GM13976 (cell line): ENCODE measurements at regions not wholly inside any gene's neighbourhood (a gene's known extent, or its start where the extent isn't known, plus 50 kb on each side); places are given as distances from the start of the nearest gene placed in this dataset.

Source experiments
- DNase-seq: peaks from one replicate; pipeline ENCODE4 v3.0.0; 2012; ENCODE audit warnings: low spot score
- in situ Hi-C: fragments of 300-500 bp; cut with MboI; formaldehyde crosslinking; loops from one replicate; pipeline ENCODE4 v1.12.0; 2022; ENCODE audit warnings: low sequenced_read_pairs, mixed read lengths, inconsistent platforms; ENCODE audit not compliant: unreplicated experiment
- TF ChIP-seq, protein P1 (sequence below): IDR thresholded peaks from 2 replicates; pipeline ENCODE4 v1.5.1; 2012; ENCODE audit warnings: borderline replicate concordance, mild to moderate bottlenecking; ENCODE audit not compliant: insufficient read depth; ENCODE audit errors: extremely low read depth, missing control alignments, control extremely low read depth

DNA sequence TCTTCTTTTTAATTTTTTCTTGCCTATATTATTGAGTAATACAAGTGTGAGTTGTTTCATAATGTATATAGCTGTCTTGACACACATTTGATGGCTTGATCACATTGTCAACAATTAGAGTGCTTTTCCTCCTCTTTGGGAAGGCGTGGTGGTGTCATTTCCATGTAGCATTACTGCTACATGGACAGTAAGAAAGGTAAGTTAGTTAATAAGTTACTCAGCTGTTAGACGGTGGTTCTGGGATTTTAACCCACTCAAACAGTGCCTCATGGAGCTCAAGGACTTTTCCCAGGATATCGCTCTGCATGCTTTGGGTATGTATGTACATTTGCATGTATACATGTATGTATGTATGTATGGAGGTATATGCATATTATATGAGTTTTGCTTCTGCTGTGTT lies 94.6 kb downstream of the HAPSTR1 start:
- in situ Hi-C loops: no loop called here
- TF ChIP-seq, protein P1, sequence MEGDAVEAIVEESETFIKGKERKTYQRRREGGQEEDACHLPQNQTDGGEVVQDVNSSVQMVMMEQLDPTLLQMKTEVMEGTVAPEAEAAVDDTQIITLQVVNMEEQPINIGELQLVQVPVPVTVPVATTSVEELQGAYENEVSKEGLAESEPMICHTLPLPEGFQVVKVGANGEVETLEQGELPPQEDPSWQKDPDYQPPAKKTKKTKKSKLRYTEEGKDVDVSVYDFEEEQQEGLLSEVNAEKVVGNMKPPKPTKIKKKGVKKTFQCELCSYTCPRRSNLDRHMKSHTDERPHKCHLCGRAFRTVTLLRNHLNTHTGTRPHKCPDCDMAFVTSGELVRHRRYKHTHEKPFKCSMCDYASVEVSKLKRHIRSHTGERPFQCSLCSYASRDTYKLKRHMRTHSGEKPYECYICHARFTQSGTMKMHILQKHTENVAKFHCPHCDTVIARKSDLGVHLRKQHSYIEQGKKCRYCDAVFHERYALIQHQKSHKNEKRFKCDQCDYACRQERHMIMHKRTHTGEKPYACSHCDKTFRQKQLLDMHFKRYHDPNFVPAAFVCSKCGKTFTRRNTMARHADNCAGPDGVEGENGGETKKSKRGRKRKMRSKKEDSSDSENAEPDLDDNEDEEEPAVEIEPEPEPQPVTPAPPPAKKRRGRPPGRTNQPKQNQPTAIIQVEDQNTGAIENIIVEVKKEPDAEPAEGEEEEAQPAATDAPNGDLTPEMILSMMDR: no peak
- no peak for DNase-seq

DNA sequence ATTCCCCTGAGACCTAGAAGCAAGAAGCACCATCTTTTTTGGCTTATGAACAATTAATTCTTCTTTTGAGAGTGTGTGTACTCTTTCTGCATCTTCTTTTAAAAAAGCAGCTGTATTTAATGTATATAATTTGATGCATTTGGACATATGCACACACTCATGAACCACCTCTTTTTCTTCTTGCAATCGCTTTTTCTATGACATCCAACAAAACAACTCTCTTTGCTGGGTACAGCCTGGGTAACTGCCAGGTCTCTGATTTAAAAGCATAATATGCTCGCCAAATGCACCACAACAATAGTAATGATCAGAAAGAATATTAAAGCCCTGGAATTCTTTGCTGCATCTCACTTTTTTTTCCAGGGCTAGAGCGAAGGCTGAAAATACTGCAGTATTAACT lies 97.3 kb downstream of the HAPSTR1 start:
- TF ChIP-seq, protein P1: no peak
- in situ Hi-C loops: no loop called here
- DNase-seq: no peak

DNA sequence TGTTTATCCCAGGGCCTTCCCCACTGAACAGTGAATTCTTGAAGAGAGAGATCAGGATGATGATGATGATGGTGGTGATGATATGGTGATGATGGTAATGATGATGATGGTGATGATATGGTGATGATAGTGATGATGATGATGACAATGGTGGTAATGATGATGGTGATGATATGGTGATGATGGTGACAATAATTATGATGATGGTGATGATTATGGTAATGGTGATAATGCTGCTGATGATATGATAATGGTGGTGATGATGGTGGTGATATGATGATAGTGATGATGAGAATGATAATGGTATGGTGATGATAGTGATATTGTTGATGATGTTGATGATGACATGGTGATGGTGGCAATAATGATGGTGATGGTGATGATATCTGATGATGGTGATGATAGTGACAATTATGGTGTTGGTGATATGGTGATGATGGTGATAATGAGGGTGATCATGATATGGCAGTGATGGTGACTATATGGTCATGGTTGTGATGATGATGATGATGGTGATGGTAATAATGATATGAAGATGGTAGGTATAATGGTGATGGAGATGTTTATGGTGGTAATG lies 99.9 kb downstream of the HAPSTR1 start:
- TF ChIP-seq, protein P1: no peak
- in situ Hi-C loops: no loop called here
- no peak for DNase-seq

DNA sequence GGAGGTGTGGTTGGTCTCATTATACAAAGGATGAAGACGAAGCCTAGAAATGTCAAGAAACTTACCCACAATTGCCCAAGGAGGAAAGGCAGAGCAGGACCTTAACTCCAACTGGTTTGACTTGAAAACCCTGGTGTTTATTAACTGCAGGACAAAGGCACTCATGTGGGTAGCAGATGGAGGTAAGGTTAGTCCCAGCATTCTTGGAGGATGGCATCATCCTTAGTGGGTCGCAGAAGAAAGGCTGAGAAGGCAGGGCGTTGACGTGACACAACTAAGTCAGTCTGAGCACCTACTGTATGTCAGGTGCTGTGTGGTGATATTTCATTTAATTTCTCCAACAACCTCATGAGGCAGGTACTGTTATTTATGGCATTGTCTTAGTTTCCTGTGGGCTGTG lies 101.3 kb downstream of the HAPSTR1 start:
- in situ Hi-C loops: no loop called here
- TF ChIP-seq, protein P1: no peak
- DNase-seq: no peak

DNA sequence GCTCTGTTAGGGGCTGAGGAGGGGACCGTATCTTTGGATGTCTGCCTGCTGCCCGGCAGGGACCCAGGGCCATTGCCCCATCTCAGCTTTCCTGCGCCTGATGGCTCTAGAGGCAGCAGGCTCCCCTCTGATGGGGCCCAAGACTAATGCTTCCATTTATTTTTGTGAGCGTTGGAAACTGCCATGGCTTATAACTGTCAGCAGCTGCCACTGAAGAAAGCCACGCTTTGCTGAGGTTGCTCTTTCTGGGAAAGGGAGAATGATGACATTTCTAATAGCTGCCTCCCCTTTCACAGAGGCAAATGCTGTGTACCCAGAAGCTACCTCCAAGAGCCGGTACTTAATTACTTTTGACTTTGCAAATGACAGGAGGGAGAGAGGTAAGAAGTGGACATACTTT lies 103.8 kb downstream of the HAPSTR1 start:
- DNase-seq: no peak
- in situ Hi-C loops: no loop called here
- TF ChIP-seq, protein P1: no peak

DNA sequence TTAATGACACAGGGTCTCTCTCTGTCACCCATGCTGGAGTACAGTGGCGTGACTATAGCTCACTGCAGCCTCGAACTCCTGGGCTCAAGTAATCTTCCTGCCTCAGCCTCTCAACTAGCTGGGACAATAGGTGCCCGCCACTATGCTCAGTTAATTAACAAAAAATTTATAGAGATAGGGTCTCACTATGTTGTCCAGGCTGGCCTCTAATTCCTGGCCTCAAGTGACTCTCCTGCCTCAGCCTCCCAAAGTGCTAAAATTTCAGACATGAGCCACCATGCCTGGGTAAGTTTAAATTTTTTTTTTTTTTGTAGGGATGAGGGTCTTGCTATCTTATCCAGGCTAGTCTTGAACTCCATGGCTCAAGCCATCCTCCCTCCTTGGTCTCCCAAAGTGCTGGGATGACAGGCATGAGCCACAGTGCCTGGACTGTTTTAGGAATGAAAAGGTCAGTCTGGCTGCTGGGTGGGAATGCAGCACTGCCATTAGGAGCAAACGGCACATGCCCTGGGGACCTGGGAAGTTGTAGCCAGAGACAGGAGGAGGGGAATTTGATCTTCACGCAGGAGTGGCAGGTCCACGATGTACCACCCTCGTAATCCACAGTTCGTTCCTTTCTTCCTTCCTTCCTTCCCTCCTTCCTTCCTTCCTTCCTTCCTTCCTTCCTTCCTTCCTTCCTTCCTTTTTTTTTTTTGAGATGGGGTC lies 106.7 kb downstream of the HAPSTR1 start:
- in situ Hi-C loops: no loop called here
- no peak for DNase-seq
- TF ChIP-seq, protein P1: no peak
